ENCODE measurements at regions not wholly inside any gene's neighbourhood (a gene's known extent, or its start where the extent isn't known, plus 50 kb on each side); places are given as distances from the start of the nearest gene placed in this dataset.
"Not testable (repeated sequence)": the region's sequence is repeated elsewhere in the genome, so short reads cannot be mapped to it uniquely, and the experiment has no call there.

GRCh38 chr1:65025794-65026193 lies 59.4 kb upstream of the JAK1 start:
- H3K4me2 ChIP-seq (ENCODE audit: low read length): no peak overlapping the region
- no peaks in the 10 kb centered on the region for H3K27me3 ChIP-seq (ENCODE audit: insufficient read depth, low read length)
- H4K20me1 ChIP-seq (ENCODE audit: insufficient read depth, low read length): no peaks in the 10 kb centered on the region
- H3K9ac ChIP-seq (ENCODE audit: low read length): no peak overlapping the region
- H3F3A ChIP-seq (ENCODE audit: insufficient read depth, low read length): no peaks in the 10 kb centered on the region
- H3K4me3 ChIP-seq (ENCODE audit: low read depth, low read length, poor library complexity, severe bottlenecking): no peak overlapping the region
- TF ChIP-seq CTCF (IDR thresholded peaks at IDR 0.05; ENCODE audit: low read length) (no peak), EZH2 (IDR thresholded peaks at IDR 0.05; ENCODE audit: borderline replicate concordance, low read length) (no peak)
- no peaks in the 10 kb centered on the region for H3K4me1 ChIP-seq (ENCODE audit: insufficient read depth, low read length, severe bottlenecking)
- no peaks in the 10 kb centered on the region for H3K79me2 ChIP-seq (ENCODE audit: insufficient read depth, low read length)
- no peak overlapping the region for H3K27ac ChIP-seq (ENCODE audit: low read depth, low read length, poor library complexity, severe bottlenecking)
- H3K9me2 ChIP-seq (ENCODE audit: low read depth, low read length): no peaks in the 10 kb centered on the region
- no peaks in the 10 kb centered on the region for H3K9me3 ChIP-seq (ENCODE audit: low read length)
- H3K36me3 ChIP-seq (ENCODE audit: insufficient read depth, low read length): no peaks in the 10 kb centered on the region
- no peak overlapping the region for H2AFZ ChIP-seq (ENCODE audit: low read length)

GRCh38 chr1:65026235-65026634 lies 59.9 kb upstream of the JAK1 start:
- Histone ChIP-seq H3F3A (ENCODE audit: insufficient read depth, low read length) (no peaks in the 10 kb centered on the region), H3K4me3 (ENCODE audit: low read depth, low read length, poor library complexity, severe bottlenecking) (no peak overlapping the region), H3K9ac (ENCODE audit: low read length) (no peak overlapping the region), H3K27ac (ENCODE audit: low read depth, low read length, poor library complexity, severe bottlenecking) (no peak overlapping the region), H3K9me2 (ENCODE audit: low read depth, low read length) (no peaks in the 10 kb centered on the region), H3K9me3 (ENCODE audit: low read length) (no peaks in the 10 kb centered on the region), H2AFZ (ENCODE audit: low read length) (no peak overlapping the region), H3K27me3 (ENCODE audit: insufficient read depth, low read length) (no peaks in the 10 kb centered on the region), H3K4me1 (ENCODE audit: insufficient read depth, low read length, severe bottlenecking) (no peaks in the 10 kb centered on the region), H3K79me2 (ENCODE audit: insufficient read depth, low read length) (no peaks in the 10 kb centered on the region), H3K36me3 (ENCODE audit: insufficient read depth, low read length) (no peaks in the 10 kb centered on the region), H3K4me2 (ENCODE audit: low read length) (no peak overlapping the region), H4K20me1 (ENCODE audit: insufficient read depth, low read length) (no peaks in the 10 kb centered on the region)
- TF ChIP-seq CTCF (IDR thresholded peaks at IDR 0.05; ENCODE audit: low read length) (no peak), EZH2 (IDR thresholded peaks at IDR 0.05; ENCODE audit: borderline replicate concordance, low read length) (no peak)

- H3K79me2 ChIP-seq (ENCODE audit: insufficient read depth, low read length): no peaks in the 10 kb centered on the region
- H3K36me3 ChIP-seq (ENCODE audit: insufficient read depth, low read length): no peaks in the 10 kb centered on the region
- H3K9me2 ChIP-seq (ENCODE audit: low read depth, low read length): no peaks in the 10 kb centered on the region
- no peak overlapping the region for H3K9ac ChIP-seq (ENCODE audit: low read length)
- no peaks in the 10 kb centered on the region for H3K9me3 ChIP-seq (ENCODE audit: low read length)
- no peak overlapping the region for H3K27ac ChIP-seq (ENCODE audit: low read depth, low read length, poor library complexity, severe bottlenecking)
- TF ChIP-seq CTCF (IDR thresholded peaks at IDR 0.05; ENCODE audit: low read length): no peak
- TF ChIP-seq EZH2 (IDR thresholded peaks at IDR 0.05; ENCODE audit: borderline replicate concordance, low read length): no peak
- H4K20me1 ChIP-seq (ENCODE audit: insufficient read depth, low read length): no peaks in the 10 kb centered on the region
- no peaks in the 10 kb centered on the region for H3K4me1 ChIP-seq (ENCODE audit: insufficient read depth, low read length, severe bottlenecking)
- no peaks in the 10 kb centered on the region for H3K27me3 ChIP-seq (ENCODE audit: insufficient read depth, low read length)
- H3K4me2 ChIP-seq (ENCODE audit: low read length): no peak overlapping the region
- H3K4me3 ChIP-seq (ENCODE audit: low read depth, low read length, poor library complexity, severe bottlenecking): no peak overlapping the region
- H3F3A ChIP-seq (ENCODE audit: insufficient read depth, low read length): no peaks in the 10 kb centered on the region
- no peak overlapping the region for H2AFZ ChIP-seq (ENCODE audit: low read length)
Observed at GRCh38 chr1:65027666-65028358, 61.5 kb upstream of the JAK1 start.

- not testable (repeated sequence) for H3K79me2 ChIP-seq (ENCODE audit: insufficient read depth, low read length); H3K27me3 ChIP-seq (ENCODE audit: insufficient read depth, low read length); H3K4me2 ChIP-seq (ENCODE audit: low read length); H4K20me1 ChIP-seq (ENCODE audit: insufficient read depth, low read length); H3K27ac ChIP-seq (ENCODE audit: low read depth, low read length, poor library complexity, severe bottlenecking); H3K9me3 ChIP-seq (ENCODE audit: low read length); H3K4me1 ChIP-seq (ENCODE audit: insufficient read depth, low read length, severe bottlenecking); H2AFZ ChIP-seq (ENCODE audit: low read length); H3K9me2 ChIP-seq (ENCODE audit: low read depth, low read length); H3K36me3 ChIP-seq (ENCODE audit: insufficient read depth, low read length); H3K4me3 ChIP-seq (ENCODE audit: low read depth, low read length, poor library complexity, severe bottlenecking); H3F3A ChIP-seq (ENCODE audit: insufficient read depth, low read length); H3K9ac ChIP-seq (ENCODE audit: low read length)
Observed at GRCh38 chr1:65029434-65029833, 63.1 kb upstream of the JAK1 start.

GRCh38 chr1:65034879-65035278 lies 68.5 kb upstream of the JAK1 start:
- H3K9me3 ChIP-seq (ENCODE audit: low read length); H2AFZ ChIP-seq (ENCODE audit: low read length); H3K27ac ChIP-seq (ENCODE audit: low read depth, low read length, poor library complexity, severe bottlenecking); H3K9ac ChIP-seq (ENCODE audit: low read length); H3F3A ChIP-seq (ENCODE audit: insufficient read depth, low read length); H3K79me2 ChIP-seq (ENCODE audit: insufficient read depth, low read length); H3K27me3 ChIP-seq (ENCODE audit: insufficient read depth, low read length); H3K36me3 ChIP-seq (ENCODE audit: insufficient read depth, low read length); H3K4me2 ChIP-seq (ENCODE audit: low read length); H4K20me1 ChIP-seq (ENCODE audit: insufficient read depth, low read length); H3K4me1 ChIP-seq (ENCODE audit: insufficient read depth, low read length, severe bottlenecking); H3K9me2 ChIP-seq (ENCODE audit: low read depth, low read length); H3K4me3 ChIP-seq (ENCODE audit: low read depth, low read length, poor library complexity, severe bottlenecking): not testable (repeated sequence)

Measured in OCI-LY1 (cell line).